ENCODE measurements at regions not wholly inside any gene's neighbourhood (a gene's known extent, or its start where the extent isn't known, plus 50 kb on each side); places are given as distances from the start of the nearest gene placed in this dataset.

- DNase-seq, result no peak
These were observed 1348.0 kb upstream of the SLC10A2 start for GRCh38 chr13:104414181-104414580.

GRCh38 chr13:104411141-104411765 lies 1345.0 kb upstream of the SLC10A2 start:
- no peak for DNase-seq

- no peak for DNase-seq
These were observed 1342.5 kb upstream of the SLC10A2 start for GRCh38 chr13:104408733-104409132.

- peak; percentile 16 for DNase-seq
These were observed 1338.1 kb upstream of the SLC10A2 start for GRCh38 chr13:104404325-104404724.

- no peak for DNase-seq
These were observed 1323.5 kb upstream of the SLC10A2 start for GRCh38 chr13:104389691-104390090.

- no peak for DNase-seq
These were observed 1321.3 kb upstream of the SLC10A2 start for GRCh38 chr13:104387510-104387909.

- DNase-seq, result no peak
These were observed 1319.2 kb upstream of the SLC10A2 start for GRCh38 chr13:104385404-104385803.

GRCh38 chr13:104382951-104383350 lies 1316.7 kb upstream of the SLC10A2 start:
- DNase-seq, result no peak

- no peak for DNase-seq
These were observed 1310.4 kb upstream of the SLC10A2 start for GRCh38 chr13:104376588-104376987.

- no peak for DNase-seq
These were observed 1309.4 kb upstream of the SLC10A2 start for GRCh38 chr13:104375614-104376013.

- DNase-seq, result no peak
These were observed 1306.0 kb upstream of the SLC10A2 start for GRCh38 chr13:104372095-104372655.

- no peak for DNase-seq
These were observed 1299.2 kb upstream of the SLC10A2 start for GRCh38 chr13:104365430-104365829.

GRCh38 chr13:104357672-104358354 lies 1291.6 kb upstream of the SLC10A2 start:
- no peak for DNase-seq

GRCh38 chr13:104357174-104357573 lies 1291.0 kb upstream of the SLC10A2 start:
- DNase-seq, result no peak

GRCh38 chr13:104355041-104355670 lies 1288.9 kb upstream of the SLC10A2 start:
- DNase-seq, result no peak

GRCh38 chr13:104327211-104327610 lies 1261.0 kb upstream of the SLC10A2 start:
- no peak for DNase-seq

- no peak for DNase-seq
These were observed 1260.3 kb upstream of the SLC10A2 start for GRCh38 chr13:104326523-104326922.

- DNase-seq, result no peak
These were observed 1255.5 kb upstream of the SLC10A2 start for GRCh38 chr13:104321756-104322155.

GRCh38 chr13:104320446-104320845 lies 1254.2 kb upstream of the SLC10A2 start:
- DNase-seq, result no peak

- no peak for DNase-seq
These were observed 1251.9 kb upstream of the SLC10A2 start for GRCh38 chr13:104318121-104318520.

- no peak for DNase-seq
These were observed 1249.4 kb upstream of the SLC10A2 start for GRCh38 chr13:104315606-104316005.

- DNase-seq, result no peak
These were observed 1248.8 kb upstream of the SLC10A2 start for GRCh38 chr13:104314926-104315535.

- DNase-seq, result no peak
These were observed 1248.1 kb upstream of the SLC10A2 start for GRCh38 chr13:104314321-104314720.

- DNase-seq, result no peak
These were observed 1244.6 kb upstream of the SLC10A2 start for GRCh38 chr13:104310861-104311260.

Measured in NCI-H345 (cell line).